Erythroblast (primary cell): ENCODE measurements at regions not wholly inside any gene's neighbourhood (a gene's known extent, or its start where the extent isn't known, plus 50 kb on each side); places are given as distances from the start of the nearest gene placed in this dataset.

ENCODE experiments used
- GATA1 ChIP-seq: IDR thresholded peaks from 2 replicates; pipeline ENCODE4 v1.6.1; 2011; ENCODE audit warnings: low read depth, mild to moderate bottlenecking, control low read depth, low read length, moderate library complexity
- POLR2A ChIP-seq: IDR thresholded peaks from 2 replicates; pipeline ENCODE4 v1.6.1; 2011; ENCODE audit warnings: mild to moderate bottlenecking, low read length

DNA sequence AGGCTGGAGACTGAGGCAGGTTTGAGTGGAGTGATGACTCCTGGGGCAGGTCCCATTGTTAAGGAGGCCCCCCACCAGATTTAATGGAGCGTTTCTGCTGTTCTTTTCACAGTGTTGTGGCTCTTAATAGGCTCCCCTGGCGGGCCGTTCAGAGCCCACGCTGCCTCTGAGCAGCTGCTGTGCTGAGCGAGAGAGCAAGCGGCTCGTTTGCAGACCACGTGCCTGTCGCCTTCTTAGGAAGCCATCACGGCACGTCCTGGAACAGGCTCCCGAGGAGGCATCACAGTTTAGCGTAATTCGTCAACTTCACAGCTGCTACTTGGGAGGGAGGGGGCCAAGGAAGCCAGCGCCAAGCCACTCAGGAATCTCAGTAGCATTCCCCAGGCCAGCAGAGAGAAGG, 70.5 kb upstream of the CTTNBP2NL start:
- TF ChIP-seq POLR2A (no peak), GATA1 (no peak)
